Gastrocnemius medialis (tissue), 4 donors: ENCODE measurements at regions not wholly inside any gene's neighbourhood (a gene's known extent, or its start where the extent isn't known, plus 50 kb on each side); places are given as distances from the start of the nearest gene placed in this dataset.
"Not testable (repeated sequence)": the region's sequence is repeated elsewhere in the genome, so short reads cannot be mapped to it uniquely, and the experiment has no call there.

Source experiments
- ATAC-seq, 2 donors: fragments of 150-250 bp; one replicate each; pipeline ENCODE4 v1.9.1; 2016
- DNase-seq, 2 donors: peaks; one replicate each; pipeline ENCODE4 v3.0.0-alpha.2; 2019
- H3K27ac ChIP-seq, 4 donors: fragments of 200-600 bp; sonication (generic); 1 replicate in 1 of 4; 2 replicates in 3 of 4; pipeline ENCODE4 v1.5.1; 2016 to 2018; ENCODE audit warnings: mild to moderate bottlenecking in 2 of 4, moderate library complexity in 1 of 4
- H3K27me3 ChIP-seq, 3 donors: fragments of 200-600 bp; sonication (generic) in 2 of 3; 1 replicate in 1 of 3; 2 replicates in 2 of 3; pipeline versions ENCODE4 v1.5.1 to v1.6.0; 2016 to 2019; ENCODE audit warnings: mild to moderate bottlenecking in 1 of 3, moderate library complexity in 1 of 3
- H3K36me3 ChIP-seq, 2 donors: fragments of 200-600 bp; sonication (generic) in 1 of 2; one replicate each; pipeline ENCODE4 v1.5.1; 2017 to 2018
- H3K4me1 ChIP-seq, 2 donors: fragments of 200-600 bp; sonication (generic) in 1 of 2; one replicate each; pipeline ENCODE4 v1.5.1; 2016 to 2017; ENCODE audit warnings: mild to moderate bottlenecking in 2 of 2
- H3K4me3 ChIP-seq, 4 donors: fragments of 200-600 bp; sonication (generic) in 3 of 4; 1 replicate in 1 of 4; 2 replicates in 3 of 4; pipeline ENCODE4 v1.5.1; 2016 to 2019; ENCODE audit warnings: mild to moderate bottlenecking in 2 of 4
- H3K9me3 ChIP-seq, 3 donors: fragments of 200-600 bp; sonication (generic) in 2 of 3; 1 replicate in 1 of 3; 2 replicates in 2 of 3; pipeline ENCODE4 v1.5.1; 2016 to 2019
- POLR2A ChIP-seq, 2 donors: fragments of 450-650 bp; IDR thresholded peaks; one replicate each; pipeline ENCODE4 v1.6.1; 2017; ENCODE audit warnings: antibody characterized with exemption in 2 of 2, mild to moderate bottlenecking in 2 of 2, moderate library complexity in 2 of 2
- in situ Hi-C, 4 donors: fragments of 200-750 bp; cut with MboI; loops; one replicate each; pipeline versions ENCODE4 v1.15.0 to v1.8.0; 2017; ENCODE audit warnings: low sequenced_read_pairs in 4 of 4
- intact Hi-C: fragments of 100-400 bp; cut with DNase I; formaldehyde crosslinking; loops from one replicate; pipeline ENCODE4 v1.15.1; 2023; ENCODE audit warnings: low total_unique reads
- TF ChIP-seq, protein P1 (sequence below), 5 experiments: fragments of 450-650 bp in 3 of 5; fragments of 200-600 bp in 2 of 5; sonication (generic) in 2 of 5; IDR thresholded peaks in 4 of 5; conservative IDR thresholded peaks in 1 of 5; 1 replicate in 4 of 5; 2 replicates in 1 of 5; pipeline ENCODE4 v1.5.1; 2016 to 2019; ENCODE audit warnings: antibody characterized with exemption in 5 of 5, mild to moderate bottlenecking in 3 of 5, moderate library complexity in 3 of 5

DNA sequence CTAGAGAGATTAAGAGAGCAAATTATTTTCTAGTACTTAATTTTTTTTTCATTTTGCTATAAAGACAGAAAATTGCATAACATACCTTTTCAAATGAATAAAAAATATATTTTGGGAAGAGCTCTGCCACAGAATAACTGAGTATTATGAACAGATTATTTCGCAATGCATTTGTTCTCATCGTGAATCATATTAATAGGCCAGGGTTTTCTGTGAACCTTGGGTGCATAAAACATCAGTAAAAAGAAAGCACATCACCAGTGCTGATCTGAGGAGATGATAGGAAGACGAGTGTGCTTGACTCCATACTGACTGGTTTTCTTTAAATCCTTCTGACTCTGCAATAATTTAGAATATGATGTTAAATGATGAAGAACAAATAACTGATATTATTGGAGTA, 409.1 kb downstream of the CPS1 start:
- intact Hi-C loops, result no loop called here

DNA sequence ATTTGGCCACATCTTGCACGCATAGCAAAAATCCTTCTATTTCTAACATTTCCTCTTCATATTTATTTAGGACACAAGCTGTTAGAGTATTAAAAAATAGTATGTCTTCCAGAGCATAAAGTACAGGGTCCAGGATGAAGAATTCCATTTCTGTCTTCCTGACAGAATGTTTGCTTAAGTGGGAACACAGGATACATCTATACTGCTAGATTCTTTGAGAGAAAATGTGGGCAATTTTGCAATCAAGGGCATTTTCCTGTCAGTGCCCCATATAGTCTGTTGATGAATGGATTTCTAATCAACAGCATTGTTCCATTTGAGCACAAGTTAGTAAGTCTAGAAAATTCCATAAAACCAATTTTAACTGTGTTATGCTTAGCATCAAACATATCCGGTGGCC, 409.9 kb downstream of the CPS1 start:
- Histone ChIP-seq H3K4me3 (no peak overlapping the region), H3K9me3 (no peaks in the 10 kb centered on the region), H3K36me3 (no peaks in the 10 kb centered on the region), H3K27me3 (no peaks in the 10 kb centered on the region), H3K4me1 (no peaks in the 10 kb centered on the region), H3K27ac (no peak overlapping the region)
- ATAC-seq, result no peak
- no peak for DNase-seq
- intact Hi-C loops (no loop called here), in situ Hi-C loops (no loop called here)
- TF ChIP-seq, protein P1, sequence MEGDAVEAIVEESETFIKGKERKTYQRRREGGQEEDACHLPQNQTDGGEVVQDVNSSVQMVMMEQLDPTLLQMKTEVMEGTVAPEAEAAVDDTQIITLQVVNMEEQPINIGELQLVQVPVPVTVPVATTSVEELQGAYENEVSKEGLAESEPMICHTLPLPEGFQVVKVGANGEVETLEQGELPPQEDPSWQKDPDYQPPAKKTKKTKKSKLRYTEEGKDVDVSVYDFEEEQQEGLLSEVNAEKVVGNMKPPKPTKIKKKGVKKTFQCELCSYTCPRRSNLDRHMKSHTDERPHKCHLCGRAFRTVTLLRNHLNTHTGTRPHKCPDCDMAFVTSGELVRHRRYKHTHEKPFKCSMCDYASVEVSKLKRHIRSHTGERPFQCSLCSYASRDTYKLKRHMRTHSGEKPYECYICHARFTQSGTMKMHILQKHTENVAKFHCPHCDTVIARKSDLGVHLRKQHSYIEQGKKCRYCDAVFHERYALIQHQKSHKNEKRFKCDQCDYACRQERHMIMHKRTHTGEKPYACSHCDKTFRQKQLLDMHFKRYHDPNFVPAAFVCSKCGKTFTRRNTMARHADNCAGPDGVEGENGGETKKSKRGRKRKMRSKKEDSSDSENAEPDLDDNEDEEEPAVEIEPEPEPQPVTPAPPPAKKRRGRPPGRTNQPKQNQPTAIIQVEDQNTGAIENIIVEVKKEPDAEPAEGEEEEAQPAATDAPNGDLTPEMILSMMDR (IDR thresholded peaks at IDR 0.05 in 4 of 5, conservative IDR thresholded peaks at IDR 0.05 in 1 of 5), result no peak
- TF ChIP-seq POLR2A (IDR thresholded peaks at IDR 0.05), result no peak

More for the DNA sequence above, 409.1 kb downstream of the CPS1 start:
- no peaks in the 10 kb centered on the region for H3K4me1 ChIP-seq
- ATAC-seq (no peak), DNase-seq (no peak)
- no peaks in the 10 kb centered on the region for H3K27me3 ChIP-seq
- H3K4me3 ChIP-seq, result no peak overlapping the region
- H3K27ac ChIP-seq, result no peak overlapping the region
- H3K36me3 ChIP-seq, result no peaks in the 10 kb centered on the region
- no peaks in the 10 kb centered on the region for H3K9me3 ChIP-seq
- TF ChIP-seq, protein P1 (IDR thresholded peaks at IDR 0.05 in 4 of 5, conservative IDR thresholded peaks at IDR 0.05 in 1 of 5), result no peak
- no peak for TF ChIP-seq POLR2A (IDR thresholded peaks at IDR 0.05)
- in situ Hi-C loops, result no loop called here

DNA sequence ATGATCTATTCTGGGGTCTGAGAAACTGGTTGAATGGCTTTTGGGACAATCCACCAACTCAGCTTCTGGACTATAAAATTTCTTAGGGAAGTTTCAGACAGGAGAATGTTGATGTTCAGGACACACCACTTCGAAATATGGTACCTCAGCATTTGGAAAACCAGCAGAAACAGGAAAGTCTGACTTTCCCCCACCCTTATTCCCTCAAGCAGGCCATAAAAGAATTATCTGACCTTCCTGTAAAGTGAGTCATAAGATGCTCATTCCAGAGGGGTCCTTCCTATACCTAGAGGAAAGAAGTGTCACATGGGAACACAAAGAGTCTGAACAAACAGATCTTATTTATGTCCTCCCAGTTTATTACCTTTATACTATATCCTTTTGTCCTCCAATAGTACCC, 415.0 kb downstream of the CPS1 start:
- H3K4me1 ChIP-seq, result no peaks in the 10 kb centered on the region
- in situ Hi-C loops, result no loop called here
- no peak for ATAC-seq

DNA sequence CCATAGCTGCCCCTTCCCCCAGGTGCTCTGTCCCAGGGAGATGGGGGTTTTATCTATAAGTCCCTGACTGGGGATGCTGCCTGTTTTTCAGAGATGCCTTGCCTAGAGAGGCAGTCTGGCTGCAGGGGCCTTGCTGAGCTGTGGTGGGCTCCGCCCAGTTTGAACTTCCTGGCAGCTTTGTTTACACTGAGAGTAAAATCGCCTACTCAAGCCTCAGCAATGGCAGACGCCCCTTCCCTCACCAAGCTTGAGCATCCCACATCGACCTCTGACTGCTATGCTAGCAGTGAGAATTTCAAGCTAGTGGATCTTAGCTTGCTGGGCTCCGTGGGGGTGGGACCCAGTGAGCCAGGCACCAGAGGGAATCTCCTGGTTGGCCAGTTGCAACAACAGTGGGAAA, 430.4 kb downstream of the CPS1 start:
- H3K4me1 ChIP-seq, H3K9me3 ChIP-seq, ATAC-seq, intact Hi-C loops, H3K36me3 ChIP-seq, H3K4me3 ChIP-seq, DNase-seq, in situ Hi-C loops, H3K27me3 ChIP-seq, H3K27ac ChIP-seq: not testable (repeated sequence)

More for the DNA sequence above, 415.0 kb downstream of the CPS1 start:
- Histone ChIP-seq H3K27ac (no peak overlapping the region), H3K27me3 (no peaks in the 10 kb centered on the region), H3K9me3 (no peaks in the 10 kb centered on the region), H3K4me3 (no peak overlapping the region), H3K36me3 (no peaks in the 10 kb centered on the region)
- intact Hi-C loops, result no loop called here
- DNase-seq, result no peak
- TF ChIP-seq POLR2A (IDR thresholded peaks at IDR 0.05), result no peak
- TF ChIP-seq, protein P1 (IDR thresholded peaks at IDR 0.05 in 4 of 5, conservative IDR thresholded peaks at IDR 0.05 in 1 of 5), result no peak

DNA sequence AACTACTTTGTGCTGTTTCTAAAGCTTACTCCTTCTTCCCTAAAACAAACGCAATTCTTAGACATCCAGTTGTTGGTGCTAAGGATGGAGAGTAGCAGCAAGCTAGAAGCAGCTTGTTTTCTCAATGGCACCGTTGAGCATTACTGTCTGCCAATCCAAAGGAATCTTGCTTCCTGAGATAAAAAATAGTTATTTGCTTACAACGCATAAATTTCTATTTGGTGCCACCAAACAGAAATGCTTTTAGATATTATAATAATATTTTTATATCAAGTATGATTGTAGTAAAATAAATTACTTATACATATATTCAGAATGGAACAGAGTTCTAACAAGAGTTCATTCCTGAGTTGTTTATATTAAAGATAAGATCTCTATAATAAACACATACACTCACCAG, 434.7 kb downstream of the CPS1 start:
- Histone ChIP-seq H3K36me3 (no peaks in the 10 kb centered on the region), H3K27me3 (no peaks in the 10 kb centered on the region), H3K4me1 (no peaks in the 10 kb centered on the region), H3K27ac (no peak overlapping the region), H3K9me3 (no peaks in the 10 kb centered on the region), H3K4me3 (no peak overlapping the region)
- DNase-seq (no peak), ATAC-seq (no peak)
- intact Hi-C loops, result no loop called here
- in situ Hi-C loops, result no loop called here
- TF ChIP-seq, protein P1 (IDR thresholded peaks at IDR 0.05 in 4 of 5, conservative IDR thresholded peaks at IDR 0.05 in 1 of 5), result no peak
- no peak for TF ChIP-seq POLR2A (IDR thresholded peaks at IDR 0.05)
